Gastrocnemius medialis (tissue), 4 donors: ENCODE measurements at regions not wholly inside any gene's neighbourhood (a gene's known extent, or its start where the extent isn't known, plus 50 kb on each side); places are given as distances from the start of the nearest gene placed in this dataset.

Source experiments
- POLR2A ChIP-seq, 2 donors: fragments of 450-650 bp; IDR thresholded peaks; one replicate each; pipeline ENCODE4 v1.6.1; 2017; ENCODE audit warnings: antibody characterized with exemption in 2 of 2, mild to moderate bottlenecking in 2 of 2, moderate library complexity in 2 of 2
- TF ChIP-seq, protein P1 (sequence below), 5 experiments: fragments of 450-650 bp in 3 of 5; fragments of 200-600 bp in 2 of 5; sonication (generic) in 2 of 5; IDR thresholded peaks in 4 of 5; conservative IDR thresholded peaks in 1 of 5; 1 replicate in 4 of 5; 2 replicates in 1 of 5; pipeline ENCODE4 v1.5.1; 2016 to 2019; ENCODE audit warnings: antibody characterized with exemption in 5 of 5, mild to moderate bottlenecking in 3 of 5, moderate library complexity in 3 of 5

DNA sequence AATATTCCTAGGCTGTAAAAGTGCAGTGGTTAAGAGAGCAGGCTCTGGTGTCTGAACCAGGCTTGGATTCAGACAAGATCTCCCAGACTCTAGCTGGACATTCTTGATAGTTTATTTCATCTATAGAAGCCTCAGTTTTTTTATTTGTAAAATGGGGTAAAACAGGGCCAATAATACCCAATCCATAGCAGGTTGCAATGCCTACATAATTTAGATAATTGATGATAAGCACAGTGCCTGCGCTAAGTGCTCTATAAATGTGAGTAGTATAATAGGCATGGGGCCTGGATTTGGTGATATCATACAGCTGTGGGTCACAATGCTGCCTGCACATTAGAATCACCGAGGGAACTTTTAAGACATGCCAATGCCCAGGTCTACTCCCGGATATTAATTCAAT lies 603.5 kb downstream of the ISL1 start:
- TF ChIP-seq POLR2A (IDR thresholded peaks at IDR 0.05) = no peak
- TF ChIP-seq, protein P1, sequence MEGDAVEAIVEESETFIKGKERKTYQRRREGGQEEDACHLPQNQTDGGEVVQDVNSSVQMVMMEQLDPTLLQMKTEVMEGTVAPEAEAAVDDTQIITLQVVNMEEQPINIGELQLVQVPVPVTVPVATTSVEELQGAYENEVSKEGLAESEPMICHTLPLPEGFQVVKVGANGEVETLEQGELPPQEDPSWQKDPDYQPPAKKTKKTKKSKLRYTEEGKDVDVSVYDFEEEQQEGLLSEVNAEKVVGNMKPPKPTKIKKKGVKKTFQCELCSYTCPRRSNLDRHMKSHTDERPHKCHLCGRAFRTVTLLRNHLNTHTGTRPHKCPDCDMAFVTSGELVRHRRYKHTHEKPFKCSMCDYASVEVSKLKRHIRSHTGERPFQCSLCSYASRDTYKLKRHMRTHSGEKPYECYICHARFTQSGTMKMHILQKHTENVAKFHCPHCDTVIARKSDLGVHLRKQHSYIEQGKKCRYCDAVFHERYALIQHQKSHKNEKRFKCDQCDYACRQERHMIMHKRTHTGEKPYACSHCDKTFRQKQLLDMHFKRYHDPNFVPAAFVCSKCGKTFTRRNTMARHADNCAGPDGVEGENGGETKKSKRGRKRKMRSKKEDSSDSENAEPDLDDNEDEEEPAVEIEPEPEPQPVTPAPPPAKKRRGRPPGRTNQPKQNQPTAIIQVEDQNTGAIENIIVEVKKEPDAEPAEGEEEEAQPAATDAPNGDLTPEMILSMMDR (IDR thresholded peaks at IDR 0.05 in 4 of 5, conservative IDR thresholded peaks at IDR 0.05 in 1 of 5) = no peak
